ENCODE measurements at regions not wholly inside any gene's neighbourhood (a gene's known extent, or its start where the extent isn't known, plus 50 kb on each side); places are given as distances from the start of the nearest gene placed in this dataset.

GRCh38 chr12:97061171-97061570 lies 154.1 kb downstream of the NEDD1 start:
- H3K9me3 Mint-ChIP-seq, result peaks cover 19% of the 10 kb centered on the region
- DNase-seq (ENCODE audit: low spot score) (no peak), ATAC-seq (no peak)
- H3K27ac Mint-ChIP-seq, result no peak overlapping the region
- H3K4me3 Mint-ChIP-seq, result no peak overlapping the region
- peaks cover 2% of the 10 kb centered on the region; the same call in 1 of the 2 replicates for H3K27me3 Mint-ChIP-seq (ENCODE audit: low read depth)
- peaks cover 14% of the 10 kb centered on the region for H3K4me1 Mint-ChIP-seq
- H3K36me3 Mint-ChIP-seq, result peaks cover 12% of the 10 kb centered on the region
- ChIA-PET CTCF (no interaction called here), POLR2A (no interaction called here)
- TF ChIP-seq NFATC4 (CRISPR knock-in tag; IDR thresholded peaks at IDR 0.05) (no peak), AR (CRISPR knock-in tag; IDR thresholded peaks at IDR 0.05) (no peak)

- DNase-seq (ENCODE audit: low spot score) (no peak), ATAC-seq (no peak)
- POLR2A ChIA-PET, result no interaction called here
- no peak overlapping the region for H3K4me3 Mint-ChIP-seq
- TF ChIP-seq HMGA2 (CRISPR knock-in tag; IDR thresholded peaks at IDR 0.05), result no peak
- no peak for TF ChIP-seq NFATC4 (CRISPR knock-in tag; IDR thresholded peaks at IDR 0.05)
- no peak for TF ChIP-seq TEAD4 (CRISPR knock-in tag; IDR thresholded peaks at IDR 0.05)
- TF ChIP-seq GTF2I (CRISPR knock-in tag; conservative IDR thresholded peaks at IDR 0.05), result no peak
- TF ChIP-seq E2F1 (CRISPR knock-in tag; IDR thresholded peaks at IDR 0.05), result no peak
- no peak for TF ChIP-seq RELA (CRISPR knock-in tag; IDR thresholded peaks at IDR 0.05; ENCODE audit: borderline replicate concordance)
- no peak for TF ChIP-seq ERG (CRISPR knock-in tag; IDR thresholded peaks at IDR 0.05)
- TF ChIP-seq CDX4 (CRISPR knock-in tag; IDR thresholded peaks at IDR 0.05; ENCODE audit: borderline replicate concordance), result no peak
- TF ChIP-seq GRHL2 (CRISPR knock-in tag; IDR thresholded peaks at IDR 0.05; ENCODE audit: insufficient replicate concordance, severe bottlenecking), result no peak
- no peak for TF ChIP-seq ZNF317 (CRISPR knock-in tag; IDR thresholded peaks at IDR 0.05; ENCODE audit: borderline replicate concordance, low read depth)
- no peak for TF ChIP-seq ZNF219 (CRISPR knock-in tag; IDR thresholded peaks at IDR 0.05; ENCODE audit: borderline replicate concordance)
- TF ChIP-seq ZNF121 (CRISPR knock-in tag; IDR thresholded peaks at IDR 0.05), result no peak
- TF ChIP-seq TP53 (CRISPR knock-in tag; IDR thresholded peaks at IDR 0.05), result no peak
- TF ChIP-seq MAX (CRISPR knock-in tag; IDR thresholded peaks at IDR 0.05), result no peak
- no peak for TF ChIP-seq USF1 (CRISPR knock-in tag; IDR thresholded peaks at IDR 0.05)
- peaks cover 14% of the 10 kb centered on the region for H3K4me1 Mint-ChIP-seq
- 0 out of 2 replicates have a peak, but pooled peaks cover under 1% of the 10 kb centered on the region for H3K36me3 Mint-ChIP-seq
- H3K27ac Mint-ChIP-seq, result no peak overlapping the region
- H3K9me3 Mint-ChIP-seq, result peaks cover 5% of the 10 kb centered on the region
- CTCF ChIA-PET, result no interaction called here
- no peaks in the 10 kb centered on the region for H3K27me3 Mint-ChIP-seq (ENCODE audit: low read depth)
Observed at GRCh38 chr12:97063292-97063935, 156.4 kb downstream of the NEDD1 start.

Measured in WTC11 (cell line).